ENCODE measurements at regions not wholly inside any gene's neighbourhood (a gene's known extent, or its start where the extent isn't known, plus 50 kb on each side); places are given as distances from the start of the nearest gene placed in this dataset.

GRCh38 chr16:51685498-51685897 lies 534.4 kb upstream of the SALL1 start:
- Histone ChIP-seq H3K4me1 (ENCODE audit: control insufficient read depth, insufficient read depth, low read length, poor library complexity, severe bottlenecking) (peaks cover 4% of the 10 kb centered on the region), H3K9me3 (ENCODE audit: control insufficient read depth, low read length) (no peaks in the 10 kb centered on the region), H3K27ac (ENCODE audit: low read depth, low read length, severe bottlenecking) (no peak overlapping the region), H3K36me3 (ENCODE audit: control insufficient read depth, insufficient read depth, low read length) (no peaks in the 10 kb centered on the region), H3K4me3 (ENCODE audit: extremely low read depth, insufficient read depth, low read length, poor library complexity, severe bottlenecking) (no peak overlapping the region)
- WGBS, 2 experiments (ENCODE audit: insufficient coverage in 2 of 2) = 100% methylated on average over 1 of the region's 2 CpGs; no CpG with 5 or more reads in 1 of the 2 experiments

GRCh38 chr16:51683882-51684281 lies 532.8 kb upstream of the SALL1 start:
- H3K27ac ChIP-seq (ENCODE audit: low read depth, low read length, severe bottlenecking) = no peak overlapping the region
- no peaks in the 10 kb centered on the region for H3K9me3 ChIP-seq (ENCODE audit: control insufficient read depth, low read length)
- WGBS, 2 experiments (ENCODE audit: insufficient coverage in 2 of 2) = 83% methylated on average over 1 of the region's 1 CpG; no CpG with 5 or more reads in 1 of the 2 experiments
- no peak overlapping the region for H3K4me3 ChIP-seq (ENCODE audit: extremely low read depth, insufficient read depth, low read length, poor library complexity, severe bottlenecking)
- H3K4me1 ChIP-seq (ENCODE audit: control insufficient read depth, insufficient read depth, low read length, poor library complexity, severe bottlenecking) = peaks cover 4% of the 10 kb centered on the region
- H3K36me3 ChIP-seq (ENCODE audit: control insufficient read depth, insufficient read depth, low read length) = no peaks in the 10 kb centered on the region

- no peak overlapping the region for H3K27ac ChIP-seq (ENCODE audit: low read depth, low read length, severe bottlenecking)
- H3K4me1 ChIP-seq (ENCODE audit: control insufficient read depth, insufficient read depth, low read length, poor library complexity, severe bottlenecking) = peaks cover 4% of the 10 kb centered on the region
- WGBS, 2 experiments (ENCODE audit: insufficient coverage in 2 of 2) = 80 to 100% methylated on average over 1 of the region's 3 CpGs
- no peaks in the 10 kb centered on the region for H3K9me3 ChIP-seq (ENCODE audit: control insufficient read depth, low read length)
- H3K36me3 ChIP-seq (ENCODE audit: control insufficient read depth, insufficient read depth, low read length) = no peaks in the 10 kb centered on the region
- no peak overlapping the region for H3K4me3 ChIP-seq (ENCODE audit: extremely low read depth, insufficient read depth, low read length, poor library complexity, severe bottlenecking)
These were observed 531.8 kb upstream of the SALL1 start for GRCh38 chr16:51682905-51683304.

- no peak overlapping the region for H3K27ac ChIP-seq (ENCODE audit: low read depth, low read length, severe bottlenecking)
- WGBS, 2 experiments (ENCODE audit: insufficient coverage in 2 of 2) = 93 to 100% methylated on average over 2 to 4 of the region's 4 CpGs
- no peaks in the 10 kb centered on the region for H3K4me1 ChIP-seq (ENCODE audit: control insufficient read depth, insufficient read depth, low read length, poor library complexity, severe bottlenecking)
- no peak overlapping the region for H3K4me3 ChIP-seq (ENCODE audit: extremely low read depth, insufficient read depth, low read length, poor library complexity, severe bottlenecking)
- H3K9me3 ChIP-seq (ENCODE audit: control insufficient read depth, low read length) = no peaks in the 10 kb centered on the region
- H3K36me3 ChIP-seq (ENCODE audit: control insufficient read depth, insufficient read depth, low read length) = no peaks in the 10 kb centered on the region
These were observed 523.5 kb upstream of the SALL1 start for GRCh38 chr16:51674615-51675014.

- Histone ChIP-seq H3K4me1 (ENCODE audit: control insufficient read depth, insufficient read depth, low read length, poor library complexity, severe bottlenecking) (peaks cover 18% of the 10 kb centered on the region), H3K36me3 (ENCODE audit: control insufficient read depth, insufficient read depth, low read length) (no peaks in the 10 kb centered on the region), H3K9me3 (ENCODE audit: control insufficient read depth, low read length) (no peaks in the 10 kb centered on the region), H3K4me3 (ENCODE audit: extremely low read depth, insufficient read depth, low read length, poor library complexity, severe bottlenecking) (no peak overlapping the region), H3K27ac (ENCODE audit: low read depth, low read length, severe bottlenecking) (no peak overlapping the region)
- WGBS, 2 experiments (ENCODE audit: insufficient coverage in 2 of 2) = 89 to 96% methylated on average over 2 of the region's 3 CpGs
These were observed 519.5 kb upstream of the SALL1 start for GRCh38 chr16:51670527-51670926.

GRCh38 chr16:51666821-51667220 lies 515.8 kb upstream of the SALL1 start:
- H3K4me1 ChIP-seq (ENCODE audit: control insufficient read depth, insufficient read depth, low read length, poor library complexity, severe bottlenecking) = peaks cover 18% of the 10 kb centered on the region

GRCh38 chr16:51666074-51666473 lies 515.0 kb upstream of the SALL1 start:
- Histone ChIP-seq H3K4me1 (ENCODE audit: control insufficient read depth, insufficient read depth, low read length, poor library complexity, severe bottlenecking) (peaks cover 18% of the 10 kb centered on the region), H3K9me3 (ENCODE audit: control insufficient read depth, low read length) (no peaks in the 10 kb centered on the region), H3K27ac (ENCODE audit: low read depth, low read length, severe bottlenecking) (no peak overlapping the region), H3K36me3 (ENCODE audit: control insufficient read depth, insufficient read depth, low read length) (no peaks in the 10 kb centered on the region), H3K4me3 (ENCODE audit: extremely low read depth, insufficient read depth, low read length, poor library complexity, severe bottlenecking) (no peak overlapping the region)
- WGBS, 2 experiments (ENCODE audit: insufficient coverage in 2 of 2) = 79 to 100% methylated on average over 2 of the region's 6 CpGs

More at GRCh38 chr16:51666821-51667220, 515.8 kb upstream of the SALL1 start:
- Histone ChIP-seq H3K27ac (ENCODE audit: low read depth, low read length, severe bottlenecking) (peak overlapping the region; percentile 42), H3K36me3 (ENCODE audit: control insufficient read depth, insufficient read depth, low read length) (no peaks in the 10 kb centered on the region), H3K4me3 (ENCODE audit: extremely low read depth, insufficient read depth, low read length, poor library complexity, severe bottlenecking) (no peak overlapping the region), H3K9me3 (ENCODE audit: control insufficient read depth, low read length) (no peaks in the 10 kb centered on the region)
- WGBS, 2 experiments (ENCODE audit: insufficient coverage in 2 of 2) = 57 to 90% methylated on average over 3 of the region's 6 CpGs

GRCh38 chr16:51665436-51665998 lies 514.4 kb upstream of the SALL1 start:
- WGBS, 2 experiments (ENCODE audit: insufficient coverage in 2 of 2) = 100% methylated on average over 3 to 4 of the region's 7 CpGs
- H3K27ac ChIP-seq (ENCODE audit: low read depth, low read length, severe bottlenecking) = no peak overlapping the region

GRCh38 chr16:51658531-51658930 lies 507.5 kb upstream of the SALL1 start:
- 93 to 94% methylated on average over 7 to 8 of the region's 8 CpGs for WGBS, 2 experiments (ENCODE audit: insufficient coverage in 2 of 2)
- Histone ChIP-seq H3K4me3 (ENCODE audit: extremely low read depth, insufficient read depth, low read length, poor library complexity, severe bottlenecking) (no peak overlapping the region), H3K27ac (ENCODE audit: low read depth, low read length, severe bottlenecking) (no peak overlapping the region), H3K9me3 (ENCODE audit: control insufficient read depth, low read length) (no peaks in the 10 kb centered on the region), H3K4me1 (ENCODE audit: control insufficient read depth, insufficient read depth, low read length, poor library complexity, severe bottlenecking) (no peaks in the 10 kb centered on the region), H3K36me3 (ENCODE audit: control insufficient read depth, insufficient read depth, low read length) (no peaks in the 10 kb centered on the region)

More at GRCh38 chr16:51665436-51665998, 514.4 kb upstream of the SALL1 start:
- Histone ChIP-seq H3K36me3 (ENCODE audit: control insufficient read depth, insufficient read depth, low read length) (no peaks in the 10 kb centered on the region), H3K4me1 (ENCODE audit: control insufficient read depth, insufficient read depth, low read length, poor library complexity, severe bottlenecking) (peaks cover 18% of the 10 kb centered on the region), H3K9me3 (ENCODE audit: control insufficient read depth, low read length) (no peaks in the 10 kb centered on the region), H3K4me3 (ENCODE audit: extremely low read depth, insufficient read depth, low read length, poor library complexity, severe bottlenecking) (no peak overlapping the region)

- WGBS, 2 experiments (ENCODE audit: insufficient coverage in 2 of 2) = 79 to 93% methylated on average over 2 to 3 of the region's 4 CpGs
These were observed 506.8 kb upstream of the SALL1 start for GRCh38 chr16:51657848-51658247.

GRCh38 chr16:51655249-51655648 lies 504.2 kb upstream of the SALL1 start:
- H3K4me3 ChIP-seq (ENCODE audit: extremely low read depth, insufficient read depth, low read length, poor library complexity, severe bottlenecking) = no peak overlapping the region
- WGBS, 2 experiments (ENCODE audit: insufficient coverage in 2 of 2) = 90 to 92% methylated on average over 1 to 2 of the region's 2 CpGs
- peaks cover 8% of the 10 kb centered on the region for H3K4me1 ChIP-seq (ENCODE audit: control insufficient read depth, insufficient read depth, low read length, poor library complexity, severe bottlenecking)
- no peaks in the 10 kb centered on the region for H3K36me3 ChIP-seq (ENCODE audit: control insufficient read depth, insufficient read depth, low read length)
- H3K27ac ChIP-seq (ENCODE audit: low read depth, low read length, severe bottlenecking) = no peak overlapping the region
- no peaks in the 10 kb centered on the region for H3K9me3 ChIP-seq (ENCODE audit: control insufficient read depth, low read length)

More at GRCh38 chr16:51657848-51658247, 506.8 kb upstream of the SALL1 start:
- Histone ChIP-seq H3K4me3 (ENCODE audit: extremely low read depth, insufficient read depth, low read length, poor library complexity, severe bottlenecking) (no peak overlapping the region), H3K36me3 (ENCODE audit: control insufficient read depth, insufficient read depth, low read length) (no peaks in the 10 kb centered on the region), H3K9me3 (ENCODE audit: control insufficient read depth, low read length) (no peaks in the 10 kb centered on the region), H3K4me1 (ENCODE audit: control insufficient read depth, insufficient read depth, low read length, poor library complexity, severe bottlenecking) (no peaks in the 10 kb centered on the region), H3K27ac (ENCODE audit: low read depth, low read length, severe bottlenecking) (no peak overlapping the region)

Measured in mesodermal cell (in vitro differentiated cells).